ENCODE measurements at regions not wholly inside any gene's neighbourhood (a gene's known extent, or its start where the extent isn't known, plus 50 kb on each side); places are given as distances from the start of the nearest gene placed in this dataset.
"Not testable (repeated sequence)": the region's sequence is repeated elsewhere in the genome, so short reads cannot be mapped to it uniquely, and the experiment has no call there.

DNA sequence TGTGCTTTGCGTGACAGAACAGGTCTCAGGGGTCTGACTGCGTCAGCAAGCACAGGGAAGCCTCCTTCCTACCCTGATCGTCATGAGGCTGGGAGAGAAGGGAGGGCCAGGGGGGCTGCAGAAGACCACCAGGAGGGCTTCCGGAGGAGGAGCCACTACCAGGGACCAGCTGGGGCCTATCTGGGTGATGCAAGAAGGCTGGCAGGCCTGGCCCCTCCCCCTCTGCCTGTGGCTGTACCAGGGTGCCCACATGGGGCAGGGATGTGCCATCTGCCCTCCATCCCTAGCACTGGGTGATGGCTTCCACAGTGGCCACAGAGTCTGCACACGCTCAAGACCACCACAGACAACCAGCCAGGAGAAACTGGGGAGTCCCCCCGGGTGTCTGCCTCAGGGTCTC lies 116.4 kb upstream of the NKX1-1 start:
- DNase-seq: no peak

GRCh38 chr4:1521821-1522361 lies 115.6 kb upstream of the NKX1-1 start:
- no peak for DNase-seq

DNA sequence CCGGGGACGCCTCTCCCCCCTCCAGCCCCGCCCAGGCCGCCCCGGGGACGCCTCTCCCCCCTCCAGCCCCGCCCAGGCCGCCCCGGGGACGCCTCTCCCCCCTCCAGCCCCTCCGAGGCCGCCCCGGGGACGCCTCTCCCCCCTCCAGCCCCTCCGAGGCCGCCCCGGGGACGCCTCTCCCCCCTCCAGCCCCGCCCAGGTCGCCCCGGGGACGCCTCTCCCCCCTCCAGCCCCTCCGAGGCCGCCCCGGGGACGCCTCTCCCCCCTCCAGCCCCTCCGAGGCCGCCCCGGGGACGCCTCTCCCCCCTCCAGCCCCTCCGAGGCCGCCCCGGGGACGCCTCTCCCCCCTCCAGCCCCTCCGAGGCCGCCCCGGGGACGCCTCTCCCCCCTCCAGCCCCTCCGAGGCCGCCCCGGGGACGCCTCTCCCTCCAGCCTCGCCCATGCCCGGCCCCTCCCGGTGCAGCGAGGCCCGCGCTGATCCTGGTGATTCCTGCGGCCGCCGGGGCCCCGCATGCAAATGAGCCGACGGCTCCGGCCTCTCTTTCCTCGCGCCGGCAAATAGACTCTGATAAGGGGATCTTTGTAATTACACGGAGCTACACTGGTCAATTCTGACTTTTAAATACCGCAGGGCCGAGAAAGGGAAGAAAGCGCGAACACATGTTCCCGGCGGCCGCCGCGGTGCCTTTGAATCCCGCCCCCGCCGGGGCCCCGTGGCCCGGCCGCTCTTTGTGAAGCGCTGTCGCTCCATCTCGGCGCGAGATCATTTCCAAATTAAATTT lies 114.7 kb upstream of the NKX1-1 start:
- DNase-seq: not testable (repeated sequence)

GRCh38 chr4:1519787-1520661 lies 113.8 kb upstream of the NKX1-1 start:
- no peak for DNase-seq

DNA sequence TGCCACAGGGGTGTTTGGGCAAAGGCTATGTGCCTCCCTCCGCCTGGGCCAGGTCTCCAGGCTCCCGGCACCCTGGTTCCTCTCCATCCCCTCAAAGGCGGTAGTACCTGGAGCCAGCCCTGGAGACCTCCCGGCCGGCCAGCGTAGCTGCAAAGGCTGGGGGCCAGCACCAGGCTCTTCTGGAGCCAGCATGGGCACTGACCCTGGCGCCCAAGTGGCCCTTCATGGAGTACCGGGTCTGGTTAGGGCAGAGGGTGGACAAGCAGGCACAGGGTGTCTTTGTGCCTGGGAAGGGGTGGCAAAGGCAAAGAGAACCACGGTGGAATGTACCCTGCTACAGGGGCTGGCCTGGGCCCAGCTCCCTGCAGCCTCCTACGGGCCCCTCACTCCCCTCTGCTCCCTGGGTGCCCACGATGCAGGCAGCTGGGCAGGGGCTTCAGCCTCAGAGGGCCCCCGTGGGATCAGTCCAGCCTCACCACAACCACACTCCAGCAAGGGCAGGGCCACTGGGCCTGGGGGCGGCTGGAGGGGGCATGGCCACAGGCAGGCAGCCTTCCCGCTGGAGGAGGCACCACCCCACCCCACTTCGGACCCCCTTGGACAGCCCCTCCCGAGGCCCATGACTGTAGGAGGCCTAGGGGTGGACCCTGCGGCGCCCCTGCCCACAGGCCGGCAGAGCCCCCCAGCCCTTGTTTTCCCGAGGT lies 112.9 kb upstream of the NKX1-1 start:
- no peak for DNase-seq

GRCh38 chr4:1517592-1518411 lies 111.6 kb upstream of the NKX1-1 start:
- no peak for DNase-seq

GRCh38 chr4:1516881-1517480 lies 110.7 kb upstream of the NKX1-1 start:
- no peak for DNase-seq

DNA sequence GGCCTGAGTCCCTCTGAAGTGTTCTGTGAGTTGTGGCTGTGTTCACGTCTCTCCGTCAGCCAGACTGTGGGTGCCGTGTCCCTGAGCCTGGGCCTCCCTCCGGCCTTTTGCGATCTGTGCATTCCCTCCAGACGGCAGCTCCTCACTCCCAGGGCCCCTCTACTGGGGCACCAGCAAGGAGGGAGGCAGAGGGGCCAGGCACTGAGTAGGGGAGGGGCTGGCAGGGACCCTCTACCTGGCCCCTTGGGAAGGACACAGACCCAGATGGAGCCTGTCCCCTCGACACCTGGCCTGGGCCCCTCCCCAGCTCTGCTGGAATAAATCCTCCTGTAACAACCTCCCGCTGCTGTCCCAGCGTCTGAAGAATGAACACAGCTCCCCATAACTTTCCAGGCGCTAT lies 110.0 kb upstream of the NKX1-1 start:
- DNase-seq: no peak

- DNase-seq: no peak
Measured at GRCh38 chr4:1515763-1516162, 109.5 kb upstream of the NKX1-1 start.

GRCh38 chr4:1515156-1515555 lies 108.9 kb upstream of the NKX1-1 start:
- no peak for DNase-seq

GRCh38 chr4:1514612-1515011 lies 108.4 kb upstream of the NKX1-1 start:
- no peak for DNase-seq

DNA sequence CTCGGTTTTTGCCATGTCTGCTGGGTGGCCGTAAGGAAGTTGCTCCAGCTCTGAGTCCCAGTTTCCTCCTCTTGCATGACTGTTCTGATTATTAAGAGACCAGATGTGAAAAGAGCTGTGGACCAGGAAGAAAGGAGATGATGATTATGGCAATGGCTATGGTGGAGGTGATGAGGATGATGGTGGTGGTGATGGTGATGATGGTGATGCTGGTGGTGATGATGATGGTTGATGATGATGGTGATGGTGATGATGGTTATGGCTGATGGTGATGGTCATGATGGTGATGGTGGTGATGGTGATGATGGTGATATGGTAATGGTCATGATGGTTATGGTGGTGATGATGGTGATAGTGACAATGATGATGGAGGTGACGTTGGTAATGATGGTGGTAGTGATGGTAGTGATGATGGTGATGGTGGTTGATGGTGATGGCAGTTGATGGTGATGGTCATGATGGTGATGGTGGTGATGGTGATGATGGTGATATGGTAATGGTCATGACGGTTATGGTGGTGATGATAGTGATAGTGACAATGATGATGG lies 107.8 kb upstream of the NKX1-1 start:
- no peak for DNase-seq

DNA sequence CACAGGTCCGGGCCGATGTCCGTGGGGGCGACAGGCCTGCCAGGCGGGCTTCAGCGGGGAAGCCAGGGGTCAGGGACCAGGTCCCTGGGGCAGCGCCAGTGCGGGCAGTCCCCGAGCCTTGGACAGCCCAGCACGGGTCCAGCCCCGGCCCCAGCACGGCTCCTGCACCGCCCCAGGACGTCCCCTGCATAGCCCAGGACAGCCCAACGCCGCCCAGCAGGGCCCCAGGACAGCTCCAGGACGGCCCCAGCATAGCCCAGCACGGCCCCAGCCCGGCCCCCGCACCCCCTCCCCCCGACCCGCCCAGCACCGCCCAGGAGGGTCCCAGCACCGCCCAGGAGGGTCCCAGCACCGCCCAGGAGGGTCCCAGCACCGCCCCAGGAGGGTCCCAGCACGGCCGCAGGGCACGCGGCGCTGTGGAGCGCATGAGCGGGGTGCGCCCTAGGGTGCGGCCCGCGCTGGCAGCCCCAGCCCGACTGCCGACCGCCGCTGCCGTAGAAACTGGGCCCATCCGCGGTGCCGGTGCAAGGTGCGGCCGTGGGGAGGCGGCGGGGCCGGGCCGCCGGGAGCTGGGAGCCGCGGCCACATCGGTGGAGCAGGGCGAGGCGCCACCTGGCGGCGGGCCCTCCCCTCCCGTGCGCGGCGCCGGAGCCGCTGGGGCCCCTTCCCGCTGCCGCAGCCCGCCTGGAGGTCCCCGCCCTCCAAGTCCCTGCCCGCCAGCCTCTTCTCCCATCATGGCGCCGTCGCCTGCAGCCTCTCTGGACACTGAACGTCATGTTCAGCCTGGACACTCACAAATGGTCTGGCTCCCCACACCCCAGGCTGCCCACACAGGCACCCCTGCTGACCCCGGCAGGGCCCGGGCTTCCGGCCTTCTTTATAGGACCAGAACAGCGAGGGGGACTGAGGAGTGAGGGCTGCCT lies 106.8 kb upstream of the NKX1-1 start:
- no peak for DNase-seq

GRCh38 chr4:1512051-1512737 lies 106.0 kb upstream of the NKX1-1 start:
- DNase-seq: no peak

- no peak for DNase-seq
Measured at GRCh38 chr4:1511441-1512041, 105.3 kb upstream of the NKX1-1 start.

GRCh38 chr4:1510931-1511330 lies 104.7 kb upstream of the NKX1-1 start:
- no peak for DNase-seq

DNA sequence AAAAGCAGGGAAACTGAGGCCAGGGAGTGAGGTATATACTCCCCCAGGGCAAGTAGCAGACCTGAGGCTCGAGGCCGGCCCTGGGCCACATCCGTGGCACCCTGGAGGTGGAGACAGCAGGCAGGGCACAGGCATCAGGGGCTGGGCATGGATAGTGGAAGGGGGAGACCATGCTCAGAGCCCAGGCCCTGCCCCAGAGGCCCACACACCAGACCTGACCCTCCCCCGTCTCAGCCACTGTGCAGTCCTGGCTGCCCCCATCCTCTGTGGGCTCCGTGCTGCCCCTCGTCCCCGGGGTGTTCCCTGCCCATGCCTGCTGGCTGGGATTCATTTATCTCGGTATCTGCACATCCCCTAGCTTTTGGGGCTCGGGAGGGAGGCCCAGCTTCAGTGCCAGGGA lies 103.1 kb upstream of the NKX1-1 start:
- no peak for DNase-seq

- no peak for DNase-seq
Measured at GRCh38 chr4:1508161-1509160, 102.2 kb upstream of the NKX1-1 start.
